GM23338 (cell line): ENCODE measurements at regions not wholly inside any gene's neighbourhood (a gene's known extent, or its start where the extent isn't known, plus 50 kb on each side); places are given as distances from the start of the nearest gene placed in this dataset.

ENCODE experiments used
- CREB1 ChIP-seq: fragments of 250-450 bp; sonication (Bioruptor Pico); IDR thresholded peaks from 2 replicates; pipeline ENCODE4 v1.5.0; 2020; ENCODE audit warnings: low read depth, mild to moderate bottlenecking, moderate library complexity
- CTCF ChIP-seq, 2 experiments: fragments of 200-600 bp in 1 of 2; sonication (generic) in 1 of 2; conservative IDR thresholded peaks; 2 replicates each; pipeline versions ENCODE4 v1.5.1 to v1.6.1; 2016 to 2017; ENCODE audit warnings: antibody characterized with exemption in 2 of 2, low read depth in 2 of 2, mild to moderate bottlenecking in 2 of 2, moderate library complexity in 1 of 2
- ETS1 ChIP-seq: IDR thresholded peaks from 2 replicates; pipeline ENCODE4 v1.6.1; 2016; ENCODE audit warnings: antibody characterized with exemption
- EZH2 ChIP-seq: fragments of 200-600 bp; sonication (generic); IDR thresholded peaks from one replicate; pipeline ENCODE4 v1.8.0; 2017; ENCODE audit warnings: antibody characterized with exemption, mild to moderate bottlenecking, low read depth; ENCODE audit not compliant: unreplicated experiment
- EZH2phosphoT487 ChIP-seq: fragments of 200-600 bp; sonication (generic); IDR thresholded peaks from one replicate; pipeline ENCODE4 v1.8.1; 2018; ENCODE audit warnings: antibody characterized with exemption; ENCODE audit not compliant: unreplicated experiment
- POLR2AphosphoS5 ChIP-seq: IDR thresholded peaks from 2 replicates; pipeline ENCODE4 v1.6.1; 2016; ENCODE audit warnings: antibody characterized with exemption, low read depth
- REST ChIP-seq: IDR thresholded peaks from one replicate; pipeline ENCODE4 v1.6.1; 2018; ENCODE audit warnings: antibody characterized with exemption; ENCODE audit not compliant: unreplicated experiment
- STAT1 ChIP-seq: IDR thresholded peaks from one replicate; pipeline ENCODE4 v1.6.1; 2016; ENCODE audit warnings: antibody characterized with exemption; ENCODE audit not compliant: unreplicated experiment
- ZNF114 ChIP-seq: fragments of 250-450 bp; sonication (Bioruptor Pico); IDR thresholded peaks from 2 replicates; pipeline ENCODE4 v1.5.0; 2020; ENCODE audit warnings: mild to moderate bottlenecking, moderate library complexity
- ZNF331 ChIP-seq: fragments of 250-450 bp; sonication (Bioruptor Pico); IDR thresholded peaks from 2 replicates; pipeline ENCODE4 v1.5.0; 2020; ENCODE audit warnings: low read depth, mild to moderate bottlenecking, moderate library complexity

- TF ChIP-seq CTCF (conservative IDR thresholded peaks at IDR 0.05; ENCODE audit: low read depth in 2 of 2) (no peak), EZH2phosphoT487 (no peak), POLR2AphosphoS5 (no peak), REST (no peak), EZH2 (no peak), ZNF114 (CRISPR knock-in tag) (no peak), CREB1 (CRISPR knock-in tag) (no peak), ETS1 (no peak), ZNF331 (CRISPR knock-in tag) (no peak), STAT1 (no peak)
These were observed 347.1 kb upstream of the FAT1 start for GRCh38 chr4:187070740-187071139.
